ENCODE measurements at regions not wholly inside any gene's neighbourhood (a gene's known extent, or its start where the extent isn't known, plus 50 kb on each side); places are given as distances from the start of the nearest gene placed in this dataset.
"Not testable (repeated sequence)": the region's sequence is repeated elsewhere in the genome, so short reads cannot be mapped to it uniquely, and the experiment has no call there.

GRCh38 chr10:125605167-125605566 is 77.8 kb downstream of the TEX36 start:
- no peak for DNase-seq

- DNase-seq, result no peak
These were observed 80.1 kb downstream of the TEX36 start for GRCh38 chr10:125602825-125603224.

- DNase-seq, result no peak
These were observed 83.8 kb downstream of the TEX36 start for GRCh38 chr10:125599194-125599593.

- no peak for DNase-seq
These were observed 87.1 kb downstream of the TEX36 start for GRCh38 chr10:125595911-125596310.

GRCh38 chr10:125593644-125594043 is 89.3 kb downstream of the TEX36 start:
- DNase-seq, result no peak

- no peak for DNase-seq
These were observed 90.1 kb downstream of the TEX36 start for GRCh38 chr10:125592897-125593296.

- peak; percentile 0 for DNase-seq
These were observed 91.1 kb downstream of the TEX36 start for GRCh38 chr10:125591886-125592285.

GRCh38 chr10:125588738-125589137 is 94.2 kb downstream of the TEX36 start:
- DNase-seq, result not testable (repeated sequence)

- DNase-seq, result no peak
These were observed 98.0 kb downstream of the TEX36 start for GRCh38 chr10:125584954-125585353.

GRCh38 chr10:125578658-125579315 is 104.2 kb downstream of the TEX36 start:
- DNase-seq, result no peak

GRCh38 chr10:125575843-125576242 is 107.1 kb downstream of the TEX36 start:
- no peak for DNase-seq

- DNase-seq, result no peak
These were observed 114.8 kb downstream of the TEX36 start for GRCh38 chr10:125568156-125568555.

- no peak for DNase-seq
These were observed 115.4 kb downstream of the TEX36 start for GRCh38 chr10:125567529-125567928.

GRCh38 chr10:125565046-125565445 is 117.9 kb downstream of the TEX36 start:
- DNase-seq, result no peak

- DNase-seq, result no peak
These were observed 118.4 kb downstream of the TEX36 start for GRCh38 chr10:125564570-125564969.

- no peak for DNase-seq
These were observed 120.2 kb downstream of the TEX36 start for GRCh38 chr10:125562737-125563136.

GRCh38 chr10:125560947-125561346 is 122.0 kb downstream of the TEX36 start:
- DNase-seq, result no peak

- DNase-seq, result no peak
These were observed 123.8 kb downstream of the TEX36 start for GRCh38 chr10:125559210-125559609.

GRCh38 chr10:125557801-125558505 is 125.0 kb downstream of the TEX36 start:
- no peak for DNase-seq

- no peak for DNase-seq
These were observed 125.7 kb downstream of the TEX36 start for GRCh38 chr10:125557311-125557710.

GRCh38 chr10:125556882-125557281 is 126.1 kb downstream of the TEX36 start:
- DNase-seq, result no peak

GRCh38 chr10:125555743-125556142 is 127.2 kb downstream of the TEX36 start:
- DNase-seq, result no peak

- no peak for DNase-seq
These were observed 127.7 kb downstream of the TEX36 start for GRCh38 chr10:125555267-125555666.

GRCh38 chr10:125554753-125555152 is 128.2 kb downstream of the TEX36 start:
- no peak for DNase-seq

Measured in NCI-H1092 treated with DMSO at 0.1 percent for 48 hours (cell line).